ENCODE measurements at regions not wholly inside any gene's neighbourhood (a gene's known extent, or its start where the extent isn't known, plus 50 kb on each side); places are given as distances from the start of the nearest gene placed in this dataset.

- Histone ChIP-seq H3K9me1 (ENCODE audit: insufficient read depth, low read length) (no peaks in the 10 kb centered on the region), H2AK9ac (replicated peaks; ENCODE audit: low read depth, low read length, poor library complexity) (no peak overlapping the region), H4K20me1 (ENCODE audit: insufficient read depth, low read length) (no peaks in the 10 kb centered on the region), H4K5ac (ENCODE audit: low read depth, low read length) (no peak overlapping the region), H3K56ac (ENCODE audit: extremely low read depth, insufficient read depth, low read length) (no peak overlapping the region), H2BK20ac (ENCODE audit: low read depth, low read length) (no peak overlapping the region), H2AFZ (replicated peaks; ENCODE audit: low read length, poor library complexity) (no peak overlapping the region), H3K4ac (ENCODE audit: low read depth, low read length) (no peak overlapping the region), H2BK120ac (ENCODE audit: low read depth, low read length) (no peak overlapping the region), H3K23ac (ENCODE audit: low read depth, low read length) (no peak overlapping the region), H4K91ac (ENCODE audit: insufficient read depth, low read depth, low read length) (no peak overlapping the region), H3K18ac (ENCODE audit: low read depth, low read length) (no peak overlapping the region), H2BK5ac (ENCODE audit: low read depth, low read length, poor library complexity, severe bottlenecking) (no peak overlapping the region), H2BK15ac (ENCODE audit: low read depth, low read length) (no peak overlapping the region), H3K36me3 (ENCODE audit: control insufficient read depth, insufficient read depth, low read length) (no peaks in the 10 kb centered on the region), H3K14ac (replicated peaks; ENCODE audit: low read depth, low read length) (no peak overlapping the region), H3K9ac (ENCODE audit: low read depth, low read length) (no peak overlapping the region), H3K79me1 (ENCODE audit: low read depth in 1 of 2, low read length in 2 of 2) (no peaks in the 10 kb centered on the region), H3K27ac (ENCODE audit: insufficient read depth, low read length) (no peak overlapping the region), H4K8ac (ENCODE audit: low read depth in 2 of 2, low read length in 2 of 2) (no peak overlapping the region), H3K4me1 (ENCODE audit: control insufficient read depth, insufficient read depth, low read length) (0 out of 2 replicates have a peak, but pooled peaks cover 1% of the 10 kb centered on the region), H3K9me3 (ENCODE audit: control insufficient read depth, insufficient read depth, low read length) (no peaks in the 10 kb centered on the region), H3K4me2 (ENCODE audit: low read depth, low read length) (no peak overlapping the region), H2AK5ac (ENCODE audit: low read depth, low read length) (no peak overlapping the region), H3K4me3 (ENCODE audit: insufficient read depth, low read depth, low read length) (no peak overlapping the region), H3K27me3 (ENCODE audit: control insufficient read depth, insufficient read depth, low read length) (no peaks in the 10 kb centered on the region)
- ATAC-seq (ENCODE audit: low read depth) = no peak
- no peak for DNase-seq
- BruUV-seq (replicated peaks) = no TSS peak
- no CpG with 5 or more reads among the region's 6 CpGs for WGBS, 2 experiments (ENCODE audit: extremely low coverage in 2 of 2, insufficient read length in 1 of 2)
- intact Hi-C loops (cut with micrococcal nuclease) = loop anchor here (10.0 kb wide), 1 partner anchor 1080 kb away; no protein-coding TSS in a partner anchor
- no peak for TF ChIP-seq ELK1 (IDR thresholded peaks at IDR 0.05; ENCODE audit: borderline replicate concordance, low read depth, low read length)
- no peak for TF ChIP-seq USF2 (IDR thresholded peaks at IDR 0.05; ENCODE audit: low read depth, low read length)
- no peak for TF ChIP-seq MXI1 (IDR thresholded peaks at IDR 0.05; ENCODE audit: borderline replicate concordance, low read depth, low read length)
- TF ChIP-seq MAFK (IDR thresholded peaks at IDR 0.05; ENCODE audit: low read depth, low read length) = no peak
- no peak for TF ChIP-seq BHLHE40 (IDR thresholded peaks at IDR 0.05; ENCODE audit: low read depth, low read length)
- no peak for TF ChIP-seq RFX5 (IDR thresholded peaks at IDR 0.05; ENCODE audit: low read depth, low read length)
- TF ChIP-seq NFE2L2 (IDR thresholded peaks at IDR 0.05; ENCODE audit: low read depth, low read length) = no peak
- no peak for TF ChIP-seq CHD1 (IDR thresholded peaks at IDR 0.05; ENCODE audit: low read depth, low read length)
- no peak for TF ChIP-seq POLR2A (IDR thresholded peaks at IDR 0.05; ENCODE audit: low read depth, low read length)
- no peak for TF ChIP-seq SMC3 (IDR thresholded peaks at IDR 0.05; ENCODE audit: low read depth, low read length)
- TF ChIP-seq FOS (IDR thresholded peaks at IDR 0.05; ENCODE audit: low read depth, low read length) = no peak
- no peak for TF ChIP-seq RCOR1 (IDR thresholded peaks at IDR 0.05; ENCODE audit: insufficient replicate concordance, low read length)
- TF ChIP-seq CTCF (conservative IDR thresholded peaks at IDR 0.05; ENCODE audit: low read depth, low read length) = no peak
- TF ChIP-seq RAD21 (IDR thresholded peaks at IDR 0.05; ENCODE audit: low read length) = no peak
- no peak for TF ChIP-seq MAZ (IDR thresholded peaks at IDR 0.05; ENCODE audit: borderline replicate concordance, low read depth, low read length)
- TF ChIP-seq CEBPB (IDR thresholded peaks at IDR 0.05; ENCODE audit: low read depth, low read length) = no peak
- ChIA-PET CTCF (no interaction called here), POLR2A (ENCODE audit: unreplicated experiment) (no interaction called here)
- dilution Hi-C loops (cut with HindIII; ENCODE audit: low sequenced_read_pairs, unreplicated experiment) = no loop called here
- in situ Hi-C loops (cut with MboI; ENCODE audit: low sequenced_read_pairs) = loop anchor here (25.0 kb wide), 1 partner anchor 377 kb away; no protein-coding TSS in a partner anchor
These were observed 550.3 kb downstream of the QKI start for GRCh38 chr6:163964789-163965188.

Measured in IMR-90 (cell line).